Testis (tissue), 2 donors: ENCODE measurements at regions not wholly inside any gene's neighbourhood (a gene's known extent, or its start where the extent isn't known, plus 50 kb on each side); places are given as distances from the start of the nearest gene placed in this dataset.

Experiments
- DNase-seq: peaks from one replicate; pipeline ENCODE4 v3.0.0-alpha.2; 2019
- H3K27ac ChIP-seq, 2 donors: fragments of 200-600 bp; sonication (generic); one replicate each; pipeline ENCODE4 v1.5.1; 2019
- H3K27me3 ChIP-seq: fragments of 200-600 bp; sonication (generic); one replicate; pipeline ENCODE4 v1.5.1; 2019
- H3K36me3 ChIP-seq: fragments of 200-600 bp; sonication (generic); one replicate; pipeline ENCODE4 v1.5.1; 2017; ENCODE audit warnings: low read depth; ENCODE audit errors: missing control alignments
- H3K4me1 ChIP-seq: fragments of 200-600 bp; sonication (generic); one replicate; pipeline ENCODE4 v1.5.1; 2019
- H3K4me3 ChIP-seq, 2 donors: fragments of 200-600 bp; sonication (generic); one replicate each; pipeline ENCODE4 v1.5.1; 2017 to 2019
- H3K9me3 ChIP-seq: fragments of 200-600 bp; sonication (generic); one replicate; pipeline ENCODE4 v1.5.1; 2017
- CTCF ChIP-seq, 3 experiments: fragments of 450-650 bp in 2 of 3; fragments of 200-600 bp in 1 of 3; sonication (generic) in 1 of 3; IDR thresholded peaks; one replicate each; pipeline ENCODE4 v1.5.1; 2016 to 2019; ENCODE audit warnings: antibody characterized with exemption in 3 of 3, mild to moderate bottlenecking in 2 of 3, moderate library complexity in 1 of 3
- POLR2A ChIP-seq: fragments of 450-650 bp; IDR thresholded peaks from one replicate; pipeline ENCODE4 v1.6.1; 2017; ENCODE audit warnings: antibody characterized with exemption, mild to moderate bottlenecking, moderate library complexity
- WGBS, 2 donors: methylation state at CpG; one replicate each; pipeline ENCODE4 v1.1.5; 2018; 5-methylcytosine and 5-hydroxymethylcytosine counted together
- intact Hi-C: fragments of 100-400 bp; cut with DNase I; formaldehyde crosslinking; loops from one replicate; pipeline ENCODE4 v1.15.1; 2023; ENCODE audit warnings: low total_unique reads

GRCh38 chr12:97681612-97682504 is 219.3 kb downstream of the RMST start:
- Histone ChIP-seq H3K27ac (no peak overlapping the region), H3K4me1 (no peaks in the 10 kb centered on the region), H3K4me3 (no peak overlapping the region), H3K36me3 (no peaks in the 10 kb centered on the region), H3K9me3 (no peaks in the 10 kb centered on the region), H3K27me3 (no peaks in the 10 kb centered on the region)
- WGBS, 2 donors: 78 to 79% methylated on average over 8 of the region's 8 CpGs
- intact Hi-C loops: no loop called here
- TF ChIP-seq CTCF (IDR thresholded peaks at IDR 0.05) (no peak), POLR2A (no peak)
- no peak for DNase-seq

DNA sequence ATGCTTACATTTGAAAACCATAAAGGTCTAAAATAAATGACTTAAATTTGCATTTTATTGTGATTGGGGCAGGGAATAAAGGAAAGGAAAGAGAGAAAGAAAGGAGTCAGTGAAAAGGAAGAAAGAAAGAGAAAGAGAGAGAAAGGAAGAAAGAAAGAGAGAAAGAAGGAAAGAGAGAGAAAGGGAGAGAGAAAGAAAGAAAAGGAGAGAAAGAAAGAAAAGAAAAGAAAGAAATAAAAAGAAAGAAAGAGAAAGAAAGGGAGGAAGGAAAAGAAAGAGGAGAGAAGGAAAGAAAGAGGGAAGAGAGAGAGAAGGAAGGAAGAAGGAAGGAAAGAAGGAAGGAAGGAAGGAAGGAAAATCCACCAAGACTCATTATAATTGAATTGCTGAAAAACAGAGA is 222.8 kb downstream of the RMST start:
- TF ChIP-seq CTCF (IDR thresholded peaks at IDR 0.05) (no peak), POLR2A (no peak)
- Histone ChIP-seq H3K27me3 (no peaks in the 10 kb centered on the region), H3K4me3 (no peak overlapping the region)

GRCh38 chr12:97701901-97702300 is 239.3 kb downstream of the RMST start:
- Histone ChIP-seq H3K27me3 (no peaks in the 10 kb centered on the region), H3K4me1 (no peaks in the 10 kb centered on the region), H3K4me3 (no peak overlapping the region), H3K27ac (no peak overlapping the region), H3K9me3 (no peaks in the 10 kb centered on the region), H3K36me3 (no peaks in the 10 kb centered on the region)
- intact Hi-C loops: no loop called here
- TF ChIP-seq POLR2A (no peak), CTCF (IDR thresholded peaks at IDR 0.05) (no peak)
- no peak for DNase-seq
- 75 to 79% methylated on average over 4 of the region's 4 CpGs for WGBS, 2 donors

More for the DNA sequence above, 222.8 kb downstream of the RMST start:
- no peaks in the 10 kb centered on the region for H3K9me3 ChIP-seq
- intact Hi-C loops: no loop called here
- no peaks in the 10 kb centered on the region for H3K36me3 ChIP-seq
- no peak overlapping the region for H3K27ac ChIP-seq
- no peaks in the 10 kb centered on the region for H3K4me1 ChIP-seq
- DNase-seq: no peak

DNA sequence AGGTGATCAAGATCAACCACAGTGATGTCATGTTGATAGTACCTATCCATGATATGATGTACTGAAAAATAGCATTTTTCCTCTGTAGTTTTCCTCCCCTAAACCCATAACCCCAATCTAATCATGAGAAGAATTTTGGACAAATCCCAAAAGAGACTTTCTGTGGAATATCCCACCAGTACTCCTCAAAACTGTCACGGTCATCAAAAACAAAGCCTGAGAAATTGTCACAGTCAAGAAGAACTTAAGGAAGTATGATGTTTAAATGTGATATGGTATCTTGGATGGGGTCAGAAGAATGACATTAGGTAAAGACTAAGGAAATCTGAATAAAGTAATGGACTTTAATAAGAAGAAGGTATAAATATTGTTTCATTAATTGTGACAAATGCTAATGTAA is 248.8 kb downstream of the RMST start:
- DNase-seq: no peak
- H3K27me3 ChIP-seq: no peaks in the 10 kb centered on the region
- no peak overlapping the region for H3K27ac ChIP-seq
- WGBS, 2 donors: 82 to 95% methylated on average over 1 of the region's 1 CpG
- no peaks in the 10 kb centered on the region for H3K4me1 ChIP-seq
- H3K9me3 ChIP-seq: no peaks in the 10 kb centered on the region
- TF ChIP-seq POLR2A (no peak), CTCF (IDR thresholded peaks at IDR 0.05) (no peak)
- intact Hi-C loops: no loop called here
- no peak overlapping the region for H3K4me3 ChIP-seq
- no peaks in the 10 kb centered on the region for H3K36me3 ChIP-seq

DNA sequence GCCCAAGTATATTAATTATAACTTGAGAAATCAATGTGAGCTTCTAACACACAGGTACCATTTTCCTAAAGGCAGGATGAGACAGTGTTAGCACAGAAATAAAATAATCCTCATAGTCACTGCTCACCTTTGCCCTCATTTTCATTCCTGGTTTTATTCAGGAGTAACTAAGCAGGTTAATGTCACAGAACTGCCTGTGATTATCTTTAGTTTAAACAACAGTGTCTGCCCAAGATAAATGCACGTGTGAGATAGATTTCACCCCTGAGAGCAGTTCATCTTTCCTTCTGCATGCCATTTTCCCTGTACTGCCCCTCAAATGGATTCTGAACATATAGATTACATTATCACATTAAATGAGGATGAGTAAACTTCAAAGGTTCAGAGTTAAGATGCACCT is 250.7 kb downstream of the RMST start:
- Histone ChIP-seq H3K36me3 (no peaks in the 10 kb centered on the region), H3K27ac (no peak overlapping the region), H3K4me3 (no peak overlapping the region), H3K27me3 (no peaks in the 10 kb centered on the region), H3K4me1 (no peaks in the 10 kb centered on the region), H3K9me3 (no peaks in the 10 kb centered on the region)
- WGBS, 2 donors: 26 to 38% methylated on average over 1 of the region's 1 CpG
- DNase-seq: no peak
- TF ChIP-seq POLR2A (no peak), CTCF (IDR thresholded peaks at IDR 0.05) (no peak)
- intact Hi-C loops: no loop called here
